GM21367 (cell line): ENCODE measurements at regions not wholly inside any gene's neighbourhood (a gene's known extent, or its start where the extent isn't known, plus 50 kb on each side); places are given as distances from the start of the nearest gene placed in this dataset.

ENCODE experiments used
- ATAC-seq: cut with Tn5 transposase; IDR thresholded peaks from one replicate; pipeline ENCODE4 v1.9.1; 2021; ENCODE audit not compliant: unreplicated experiment

DNA sequence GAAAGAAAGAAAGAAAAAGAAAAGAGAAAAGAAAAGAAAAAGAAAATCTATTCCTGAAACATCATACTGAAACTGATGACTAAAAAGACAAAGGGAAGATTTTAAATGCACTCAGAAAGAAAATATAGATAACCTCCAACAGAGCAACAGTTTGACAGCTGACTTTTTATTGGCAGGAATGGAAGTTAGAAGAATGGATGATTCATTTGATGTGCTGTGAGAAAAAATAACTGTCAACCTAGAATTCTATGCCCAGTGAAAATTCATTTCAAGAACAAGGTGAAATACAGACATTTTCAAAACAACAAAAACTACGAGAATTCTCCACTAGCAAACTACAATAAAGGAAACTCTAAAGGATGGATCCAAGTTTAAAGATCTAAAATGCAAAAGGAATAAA lies 50.5 kb upstream of the HSPA12A start:
- no peak for ATAC-seq

DNA sequence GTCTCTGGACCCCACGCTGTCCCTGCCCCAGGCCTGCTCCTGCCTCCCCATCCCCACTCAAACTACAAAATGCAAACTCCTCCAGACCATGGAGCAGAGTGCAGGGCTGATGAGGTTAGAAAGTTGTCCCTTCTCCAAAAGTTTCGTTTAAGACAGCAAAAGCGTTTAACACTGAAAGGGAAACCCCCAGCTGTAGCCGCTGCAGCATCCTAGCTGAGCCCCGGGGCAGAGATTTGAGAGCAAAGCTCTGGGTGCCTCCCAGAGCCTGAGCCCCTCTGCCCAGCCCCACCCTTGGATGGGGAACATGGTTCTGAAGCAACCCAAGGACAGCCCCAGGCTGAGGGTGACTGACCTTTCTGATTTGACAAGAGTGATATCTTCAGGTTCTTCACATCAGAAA lies 52.8 kb upstream of the ENO4 start:
- ATAC-seq: no peak

DNA sequence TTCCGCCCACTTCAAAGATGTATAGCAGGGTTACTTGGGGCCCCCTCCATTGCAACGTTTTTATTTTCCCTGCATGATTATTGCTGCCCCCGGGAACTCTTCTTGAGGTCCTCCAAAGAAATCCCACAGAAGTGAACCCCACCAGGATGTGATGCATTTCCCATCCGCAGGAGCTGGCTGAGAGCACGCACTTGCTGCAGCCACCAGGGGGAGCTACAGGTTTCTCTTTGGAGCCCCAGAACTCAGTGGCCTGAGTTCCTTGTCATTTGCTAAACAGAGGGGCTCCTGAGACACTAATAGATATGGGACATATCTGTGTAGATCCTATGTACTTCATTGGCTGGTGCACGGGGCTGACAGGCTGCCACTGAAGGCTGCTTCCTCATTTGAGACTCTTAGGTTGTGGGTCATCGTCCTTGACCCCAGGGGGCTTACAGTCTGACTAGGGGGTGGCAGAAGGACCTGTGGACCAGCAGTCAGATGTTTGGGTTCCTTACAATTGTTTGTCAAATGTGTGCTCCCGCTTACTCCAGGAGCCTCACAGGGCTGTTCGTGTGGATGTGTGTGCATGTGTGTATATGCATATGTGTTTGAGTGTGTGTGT lies 52.3 kb upstream of the ENO4 start:
- peak; percentile 91 for ATAC-seq

DNA sequence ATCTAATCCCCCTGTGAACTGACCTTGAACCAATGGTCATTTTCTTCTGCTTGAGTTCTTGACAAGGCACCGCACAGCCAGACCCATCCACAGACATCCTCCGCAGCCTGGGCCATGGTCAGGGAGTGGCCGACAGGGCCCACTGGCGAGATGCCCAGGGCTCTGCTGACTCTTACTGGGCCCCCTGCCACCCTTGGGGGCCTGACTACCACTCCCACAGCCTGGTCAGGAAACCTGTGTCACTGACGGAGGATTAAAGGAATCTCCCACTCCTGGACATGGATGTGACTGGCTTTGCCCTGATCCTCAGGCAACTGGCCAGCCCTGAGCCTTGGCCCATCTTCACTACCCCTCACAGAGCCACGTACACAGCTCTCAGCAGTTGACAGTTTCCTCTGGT lies 50.4 kb upstream of the ENO4 start:
- no peak for ATAC-seq
